GM06990 (cell line): ENCODE measurements at regions not wholly inside any gene's neighbourhood (a gene's known extent, or its start where the extent isn't known, plus 50 kb on each side); places are given as distances from the start of the nearest gene placed in this dataset.

Experiments used
- DNase-seq: peaks from one replicate; pipeline ENCODE4 v3.0.0-alpha.2; 2011; ENCODE audit not compliant: insufficient read length; ENCODE audit errors: extremely low read depth
- H3K27me3 ChIP-seq: replicated peaks from 2 replicates; pipeline ENCODE4 v1.6.0; 2011; ENCODE audit warnings: low read length; ENCODE audit not compliant: control insufficient read depth, insufficient read depth
- H3K36me3 ChIP-seq: 2 replicates; pipeline ENCODE4 v1.5.1; 2011; ENCODE audit warnings: low read length; ENCODE audit not compliant: control insufficient read depth, insufficient read depth
- H3K4me3 ChIP-seq: replicated peaks from 2 replicates; pipeline ENCODE4 v1.5.1; 2011; ENCODE audit warnings: low read depth, mild to moderate bottlenecking, control low read depth, low read length
- CTCF ChIP-seq: IDR thresholded peaks from 2 replicates; pipeline ENCODE4 v1.5.1; 2011; ENCODE audit warnings: low read length, control low read depth, mild to moderate bottlenecking, inconsistent platforms; ENCODE audit not compliant: insufficient read depth, poor library complexity, severe bottlenecking

GRCh38 chr4:37054531-37055077 lies 189.9 kb upstream of the NWD2 start:
- H3K4me3 ChIP-seq = no peak overlapping the region
- H3K27me3 ChIP-seq = no peaks in the 10 kb centered on the region
- no peak for DNase-seq
- H3K36me3 ChIP-seq = no peaks in the 10 kb centered on the region
- TF ChIP-seq CTCF = no peak

- Histone ChIP-seq H3K4me3 (no peak overlapping the region), H3K36me3 (no peaks in the 10 kb centered on the region), H3K27me3 (no peaks in the 10 kb centered on the region)
- DNase-seq = no peak
- TF ChIP-seq CTCF = no peak
These were observed 185.7 kb upstream of the NWD2 start for GRCh38 chr4:37058826-37059225.

- H3K27me3 ChIP-seq = no peaks in the 10 kb centered on the region
- DNase-seq = no peak
- H3K4me3 ChIP-seq = no peak overlapping the region
- no peak for TF ChIP-seq CTCF
- H3K36me3 ChIP-seq = no peaks in the 10 kb centered on the region
These were observed 178.4 kb upstream of the NWD2 start for GRCh38 chr4:37066159-37066558.

- H3K36me3 ChIP-seq = no peaks in the 10 kb centered on the region
- no peak overlapping the region for H3K4me3 ChIP-seq
- no peaks in the 10 kb centered on the region for H3K27me3 ChIP-seq
- peak; percentile 65 for TF ChIP-seq CTCF
- DNase-seq = no peak
These were observed 176.0 kb upstream of the NWD2 start for GRCh38 chr4:37068580-37068979.

- Histone ChIP-seq H3K27me3 (no peaks in the 10 kb centered on the region), H3K4me3 (no peak overlapping the region), H3K36me3 (no peaks in the 10 kb centered on the region)
- no peak for DNase-seq
- no peak for TF ChIP-seq CTCF
These were observed 174.5 kb upstream of the NWD2 start for GRCh38 chr4:37070041-37070440.

GRCh38 chr4:37071576-37071975 lies 173.0 kb upstream of the NWD2 start:
- Histone ChIP-seq H3K4me3 (no peak overlapping the region), H3K27me3 (no peaks in the 10 kb centered on the region), H3K36me3 (no peaks in the 10 kb centered on the region)
- no peak for DNase-seq
- TF ChIP-seq CTCF = no peak
